Cardiac muscle cell (in vitro differentiated cells and primary cell): ENCODE measurements at regions not wholly inside any gene's neighbourhood (a gene's known extent, or its start where the extent isn't known, plus 50 kb on each side); places are given as distances from the start of the nearest gene placed in this dataset.

Experiments
- DNase-seq, 2 donors: peaks; one replicate each; pipeline versions ENCODE4 v3.0.0 to v3.0.0-alpha.2; 2010 to 2017; ENCODE audit warnings: low read depth in 1 of 2, low spot score in 1 of 2
- H3K27ac ChIP-seq: fragments of 200-600 bp; sonication (generic); 2 replicates; pipeline ENCODE4 v1.5.1; 2016
- H3K27me3 ChIP-seq: fragments of 200-600 bp; sonication (generic); 2 replicates; pipeline ENCODE4 v1.6.0; 2016; ENCODE audit warnings: control low read depth
- H3K36me3 ChIP-seq: fragments of 200-600 bp; sonication (generic); 2 replicates; pipeline ENCODE4 v1.5.1; 2016; ENCODE audit warnings: control low read depth
- H3K4me1 ChIP-seq: fragments of 200-600 bp; sonication (generic); 2 replicates; pipeline ENCODE4 v1.8.1; 2017; ENCODE audit warnings: low read depth, mild to moderate bottlenecking, mixed run types
- H3K4me3 ChIP-seq: fragments of 200-600 bp; sonication (generic); 2 replicates; pipeline ENCODE4 v1.5.1; 2016; ENCODE audit warnings: mild to moderate bottlenecking
- H3K9me3 ChIP-seq: fragments of 200-600 bp; sonication (generic); 2 replicates; pipeline ENCODE4 v1.5.1; 2017; ENCODE audit warnings: low read depth, mild to moderate bottlenecking, control low read depth
- CTCF ChIP-seq: IDR thresholded peaks from 2 replicates; pipeline ENCODE4 v1.5.1; 2012; ENCODE audit warnings: low read depth, mild to moderate bottlenecking, low read length

GRCh38 chr6:94548201-94548600 is 1029.1 kb upstream of the MANEA start:
- Histone ChIP-seq H3K4me3 (no peak overlapping the region), H3K4me1 (no peaks in the 10 kb centered on the region), H3K27ac (no peak overlapping the region), H3K9me3 (no peaks in the 10 kb centered on the region), H3K36me3 (no peaks in the 10 kb centered on the region), H3K27me3 (no peaks in the 10 kb centered on the region)
- TF ChIP-seq CTCF: no peak
- no peak for DNase-seq

- Histone ChIP-seq H3K27ac (no peak overlapping the region), H3K27me3 (no peaks in the 10 kb centered on the region), H3K4me1 (no peaks in the 10 kb centered on the region), H3K4me3 (no peak overlapping the region), H3K9me3 (no peaks in the 10 kb centered on the region), H3K36me3 (no peaks in the 10 kb centered on the region)
- no peak for DNase-seq
- TF ChIP-seq CTCF: no peak
Measured at GRCh38 chr6:94535798-94536197, 1041.5 kb upstream of the MANEA start.

GRCh38 chr6:94511502-94512088 is 1065.7 kb upstream of the MANEA start:
- no peaks in the 10 kb centered on the region for H3K4me1 ChIP-seq
- no peak for TF ChIP-seq CTCF
- no peak overlapping the region for H3K4me3 ChIP-seq
- DNase-seq: no peak
- H3K27ac ChIP-seq: no peak overlapping the region
- no peaks in the 10 kb centered on the region for H3K36me3 ChIP-seq
- no peaks in the 10 kb centered on the region for H3K9me3 ChIP-seq
- no peaks in the 10 kb centered on the region for H3K27me3 ChIP-seq

GRCh38 chr6:94510877-94511276 is 1066.5 kb upstream of the MANEA start:
- no peak for TF ChIP-seq CTCF
- H3K9me3 ChIP-seq: no peaks in the 10 kb centered on the region
- no peak overlapping the region for H3K27ac ChIP-seq
- H3K4me3 ChIP-seq: no peak overlapping the region
- no peaks in the 10 kb centered on the region for H3K27me3 ChIP-seq
- no peaks in the 10 kb centered on the region for H3K4me1 ChIP-seq
- H3K36me3 ChIP-seq: no peaks in the 10 kb centered on the region
- DNase-seq: no peak

- H3K4me3 ChIP-seq: no peak overlapping the region
- TF ChIP-seq CTCF: no peak
- no peaks in the 10 kb centered on the region for H3K9me3 ChIP-seq
- no peak overlapping the region for H3K27ac ChIP-seq
- no peaks in the 10 kb centered on the region for H3K36me3 ChIP-seq
- no peaks in the 10 kb centered on the region for H3K27me3 ChIP-seq
- peak in 1 of 2 donors; percentile 15 for DNase-seq
- H3K4me1 ChIP-seq: no peaks in the 10 kb centered on the region
Measured at GRCh38 chr6:94501516-94501915, 1075.8 kb upstream of the MANEA start.

- H3K4me3 ChIP-seq: no peak overlapping the region
- no peak for TF ChIP-seq CTCF
- no peak overlapping the region for H3K27ac ChIP-seq
- no peaks in the 10 kb centered on the region for H3K4me1 ChIP-seq
- no peaks in the 10 kb centered on the region for H3K36me3 ChIP-seq
- no peaks in the 10 kb centered on the region for H3K9me3 ChIP-seq
- no peaks in the 10 kb centered on the region for H3K27me3 ChIP-seq
- no peak for DNase-seq
Measured at GRCh38 chr6:94498099-94498498, 1078.7 kb upstream of the EPHA7 start.
